Smooth muscle cell (in vitro differentiated cells): ENCODE measurements at regions not wholly inside any gene's neighbourhood (a gene's known extent, or its start where the extent isn't known, plus 50 kb on each side); places are given as distances from the start of the nearest gene placed in this dataset.

Experiments used
- DNase-seq: peaks from one replicate; lab custom pipeline; 2025; ENCODE audit not compliant: unreplicated experiment; lab: John Stamatoyannopoulos, UW
- H2AFZ ChIP-seq: fragments of 200-600 bp; sonication (generic); 2 replicates; pipeline ENCODE4 v1.6.0; 2016; ENCODE audit warnings: antibody characterized with exemption, low read depth, mild to moderate bottlenecking
- H3F3A ChIP-seq: fragments of 200-600 bp; sonication (generic); 2 replicates; pipeline ENCODE4 v1.6.0; 2017; ENCODE audit warnings: antibody characterized with exemption, low read depth
- H3K27ac ChIP-seq: fragments of 200-600 bp; sonication (generic); 2 replicates; pipeline ENCODE4 v1.5.1; 2016; ENCODE audit warnings: low read depth, mild to moderate bottlenecking
- H3K27me3 ChIP-seq: fragments of 200-600 bp; sonication (generic); 2 replicates; pipeline ENCODE4 v1.6.1; 2016; ENCODE audit warnings: low read depth, mild to moderate bottlenecking
- H3K36me3 ChIP-seq: fragments of 200-600 bp; sonication (generic); 2 replicates; pipeline ENCODE4 v1.5.1; 2016; ENCODE audit warnings: low read depth
- H3K4me1 ChIP-seq: fragments of 200-600 bp; sonication (generic); 2 replicates; pipeline ENCODE4 v1.5.1; 2016; ENCODE audit warnings: low read depth
- H3K4me2 ChIP-seq: fragments of 200-600 bp; sonication (generic); 2 replicates; pipeline ENCODE4 v1.6.0; 2016; ENCODE audit warnings: mild to moderate bottlenecking
- H3K4me3 ChIP-seq: fragments of 200-600 bp; sonication (generic); 2 replicates; pipeline ENCODE4 v1.5.1; 2016; ENCODE audit warnings: mild to moderate bottlenecking
- H3K79me2 ChIP-seq: fragments of 200-600 bp; sonication (generic); 2 replicates; pipeline ENCODE4 v1.6.0; 2016; ENCODE audit warnings: low read depth, mild to moderate bottlenecking
- H3K9ac ChIP-seq: fragments of 200-600 bp; sonication (generic); 2 replicates; pipeline ENCODE4 v1.6.0; 2016; ENCODE audit warnings: low read depth
- H3K9me3 ChIP-seq: fragments of 200-600 bp; sonication (generic); replicated peaks from 2 replicates; pipeline ENCODE4 v1.5.1; 2016; ENCODE audit warnings: low read depth
- H4K20me1 ChIP-seq: fragments of 200-600 bp; sonication (generic); 2 replicates; pipeline ENCODE4 v1.6.0; 2016; ENCODE audit warnings: low read depth
- CTCF ChIP-seq: fragments of 200-600 bp; sonication (generic); IDR thresholded peaks from 2 replicates; pipeline ENCODE4 v1.5.1; 2017; ENCODE audit warnings: borderline replicate concordance, mild to moderate bottlenecking, antibody characterized with exemption; ENCODE audit not compliant: insufficient read depth, poor library complexity, severe bottlenecking
- WGBS: methylation state at CpG from one replicate; pipeline ENCODE4 v1.1.7; 2016; ENCODE audit warnings: low lambda C conversion rate; 5-methylcytosine and 5-hydroxymethylcytosine counted together

GRCh38 chr12:102622618-102623017, 142.3 kb upstream of the IGF1 start:
- WGBS: 97% methylated on average over 2 of the region's 2 CpGs
- H3K4me3 ChIP-seq: no peak overlapping the region
- H3K27ac ChIP-seq: no peak overlapping the region
- H3K4me1 ChIP-seq: no peaks in the 10 kb centered on the region
- no peaks in the 10 kb centered on the region for H3F3A ChIP-seq
- H2AFZ ChIP-seq: no peak overlapping the region
- H3K36me3 ChIP-seq: no peaks in the 10 kb centered on the region
- H4K20me1 ChIP-seq: no peaks in the 10 kb centered on the region
- peaks cover 2% of the 10 kb centered on the region for H3K9me3 ChIP-seq
- no peaks in the 10 kb centered on the region for H3K27me3 ChIP-seq
- H3K9ac ChIP-seq: no peak overlapping the region
- no peak for TF ChIP-seq CTCF
- H3K79me2 ChIP-seq: no peaks in the 10 kb centered on the region
- no peak for DNase-seq
- no peak overlapping the region for H3K4me2 ChIP-seq

GRCh38 chr12:102618197-102618877, 138.0 kb upstream of the IGF1 start:
- Histone ChIP-seq H3K9me3 (no peaks in the 10 kb centered on the region), H3K4me3 (no peak overlapping the region), H3K36me3 (no peaks in the 10 kb centered on the region), H3K27me3 (no peaks in the 10 kb centered on the region), H2AFZ (no peak overlapping the region), H3K4me1 (no peaks in the 10 kb centered on the region), H3K79me2 (no peaks in the 10 kb centered on the region), H3F3A (no peaks in the 10 kb centered on the region), H3K4me2 (no peak overlapping the region), H3K27ac (no peak overlapping the region), H4K20me1 (no peaks in the 10 kb centered on the region), H3K9ac (no peak overlapping the region)
- 89% methylated on average over 5 of the region's 5 CpGs for WGBS
- DNase-seq: no peak
- no peak for TF ChIP-seq CTCF

GRCh38 chr12:102616692-102617091, 136.3 kb upstream of the IGF1 start:
- Histone ChIP-seq H3K79me2 (no peaks in the 10 kb centered on the region), H3K27me3 (no peaks in the 10 kb centered on the region), H3K9me3 (no peaks in the 10 kb centered on the region), H2AFZ (no peak overlapping the region), H4K20me1 (no peaks in the 10 kb centered on the region), H3K4me1 (no peaks in the 10 kb centered on the region), H3K9ac (no peak overlapping the region), H3F3A (no peaks in the 10 kb centered on the region), H3K36me3 (no peaks in the 10 kb centered on the region), H3K4me3 (no peak overlapping the region), H3K4me2 (no peak overlapping the region), H3K27ac (no peak overlapping the region)
- DNase-seq: no peak
- WGBS: 83% methylated on average over 2 of the region's 2 CpGs
- TF ChIP-seq CTCF: no peak

GRCh38 chr12:102611995-102612394, 131.6 kb upstream of the IGF1 start:
- no peak overlapping the region for H3K27ac ChIP-seq
- H3K4me1 ChIP-seq: no peaks in the 10 kb centered on the region
- H3K4me2 ChIP-seq: no peak overlapping the region
- DNase-seq: no peak
- H3K36me3 ChIP-seq: no peaks in the 10 kb centered on the region
- no peak overlapping the region for H3K9ac ChIP-seq
- no peaks in the 10 kb centered on the region for H3F3A ChIP-seq
- WGBS: 53% methylated on average over 1 of the region's 1 CpG
- no peaks in the 10 kb centered on the region for H4K20me1 ChIP-seq
- TF ChIP-seq CTCF: no peak
- H3K79me2 ChIP-seq: no peaks in the 10 kb centered on the region
- H2AFZ ChIP-seq: no peak overlapping the region
- no peaks in the 10 kb centered on the region for H3K9me3 ChIP-seq
- H3K27me3 ChIP-seq: no peaks in the 10 kb centered on the region
- H3K4me3 ChIP-seq: no peak overlapping the region
